Immature natural killer cell (primary cell): ENCODE measurements at regions not wholly inside any gene's neighbourhood (a gene's known extent, or its start where the extent isn't known, plus 50 kb on each side); places are given as distances from the start of the nearest gene placed in this dataset.
"Not testable (repeated sequence)": the region's sequence is repeated elsewhere in the genome, so short reads cannot be mapped to it uniquely, and the experiment has no call there.

Experiments used
- DNase-seq, 3 donors: peaks; one replicate each; pipeline ENCODE4 v3.0.0; 2022; ENCODE audit warnings: mixed read lengths in 1 of 3
- H3K27ac Mint-ChIP-seq, 6 donors: one replicate each; pipeline ENCODE4 v1.8.0; 2020; ENCODE audit warnings: mixed read lengths in 6 of 6, mild to moderate bottlenecking in 5 of 6, inconsistent platforms in 4 of 6, moderate library complexity in 3 of 6
- H3K27me3 Mint-ChIP-seq, 3 donors: one replicate each; pipeline ENCODE4 v1.8.0; 2020 to 2021; ENCODE audit warnings: low read depth in 3 of 3, mild to moderate bottlenecking in 3 of 3, mixed read lengths in 3 of 3, moderate library complexity in 3 of 3, inconsistent platforms in 1 of 3
- H3K36me3 Mint-ChIP-seq, 3 donors: one replicate each; pipeline ENCODE4 v1.8.0; 2020; ENCODE audit warnings: mixed read lengths in 3 of 3, inconsistent platforms in 2 of 3, mild to moderate bottlenecking in 2 of 3
- H3K4me1 Mint-ChIP-seq, 2 donors: one replicate each; pipeline ENCODE4 v1.8.0; 2020; ENCODE audit warnings: inconsistent platforms in 2 of 2, mild to moderate bottlenecking in 2 of 2, mixed read lengths in 2 of 2, moderate library complexity in 1 of 2
- H3K4me3 Mint-ChIP-seq, 5 donors: one replicate each; pipeline ENCODE4 v1.8.0; 2020; ENCODE audit warnings: mild to moderate bottlenecking in 5 of 5, mixed read lengths in 5 of 5, inconsistent platforms in 3 of 5, moderate library complexity in 3 of 5
- H3K9me3 Mint-ChIP-seq, 6 donors: one replicate each; pipeline ENCODE4 v1.8.0; 2020; ENCODE audit warnings: mild to moderate bottlenecking in 6 of 6, mixed read lengths in 6 of 6, inconsistent platforms in 4 of 6, moderate library complexity in 3 of 6

- no peak overlapping the region for H3K27ac Mint-ChIP-seq
- peaks cover 0 to 2% (median 0%) of the 10 kb centered on the region in 3 donors for H3K27me3 Mint-ChIP-seq
- no peak for DNase-seq
- no peaks in the 10 kb centered on the region for H3K4me1 Mint-ChIP-seq
- no peak overlapping the region for H3K4me3 Mint-ChIP-seq
- no peaks in the 10 kb centered on the region for H3K36me3 Mint-ChIP-seq
- peaks cover 3 to 29% (median 11%) of the 10 kb centered on the region in 6 donors for H3K9me3 Mint-ChIP-seq
These were observed 250.3 kb upstream of the FBXO33 start for GRCh38 chr14:39682582-39682981.

- Mint-ChIP-seq H3K4me1 (no peaks in the 10 kb centered on the region), H3K27me3 (peaks cover 0 to 2% (median 0%) of the 10 kb centered on the region in 3 donors), H3K9me3 (peaks cover 3 to 29% (median 13%) of the 10 kb centered on the region in 6 donors), H3K27ac (no peak overlapping the region), H3K36me3 (no peaks in the 10 kb centered on the region), H3K4me3 (no peak overlapping the region)
- no peak for DNase-seq
These were observed 249.7 kb upstream of the FBXO33 start for GRCh38 chr14:39681782-39682399.

- Mint-ChIP-seq H3K4me1 (no peaks in the 10 kb centered on the region), H3K9me3 (peaks cover 3 to 34% (median 13%) of the 10 kb centered on the region in 6 donors), H3K27ac (no peak overlapping the region), H3K36me3 (no peaks in the 10 kb centered on the region), H3K4me3 (no peak overlapping the region), H3K27me3 (no peaks in the 10 kb centered on the region)
- DNase-seq: no peak
These were observed 248.5 kb upstream of the FBXO33 start for GRCh38 chr14:39680777-39681176.

GRCh38 chr14:39673734-39674133 is 241.5 kb upstream of the FBXO33 start:
- no peak overlapping the region for H3K27ac Mint-ChIP-seq
- no peaks in the 10 kb centered on the region for H3K36me3 Mint-ChIP-seq
- no peaks in the 10 kb centered on the region for H3K27me3 Mint-ChIP-seq
- H3K4me3 Mint-ChIP-seq: no peak overlapping the region
- H3K9me3 Mint-ChIP-seq: peaks cover 6 to 42% (median 17%) of the 10 kb centered on the region in 6 donors
- H3K4me1 Mint-ChIP-seq: no peaks in the 10 kb centered on the region
- no peak for DNase-seq

GRCh38 chr14:39673270-39673711 is 241.1 kb upstream of the FBXO33 start:
- Mint-ChIP-seq H3K27me3 (no peaks in the 10 kb centered on the region), H3K36me3 (no peaks in the 10 kb centered on the region), H3K9me3 (peaks cover 6 to 40% (median 20%) of the 10 kb centered on the region in 6 donors), H3K27ac (no peak overlapping the region), H3K4me3 (no peak overlapping the region), H3K4me1 (no peaks in the 10 kb centered on the region)
- no peak for DNase-seq

GRCh38 chr14:39668449-39668848 is 236.2 kb upstream of the FBXO33 start:
- no peak overlapping the region for H3K4me3 Mint-ChIP-seq
- no peaks in the 10 kb centered on the region for H3K4me1 Mint-ChIP-seq
- no peak for DNase-seq
- H3K9me3 Mint-ChIP-seq: peaks cover 8 to 38% (median 16%) of the 10 kb centered on the region in 6 donors
- H3K36me3 Mint-ChIP-seq: no peaks in the 10 kb centered on the region
- H3K27me3 Mint-ChIP-seq: no peaks in the 10 kb centered on the region
- no peak overlapping the region for H3K27ac Mint-ChIP-seq

GRCh38 chr14:39666386-39666785 is 234.2 kb upstream of the FBXO33 start:
- DNase-seq: no peak
- no peaks in the 10 kb centered on the region for H3K27me3 Mint-ChIP-seq
- H3K4me3 Mint-ChIP-seq: no peak overlapping the region
- H3K4me1 Mint-ChIP-seq: no peaks in the 10 kb centered on the region
- no peak overlapping the region for H3K27ac Mint-ChIP-seq
- H3K36me3 Mint-ChIP-seq: no peaks in the 10 kb centered on the region
- H3K9me3 Mint-ChIP-seq: peaks cover 15 to 57% (median 21%) of the 10 kb centered on the region in 6 donors

GRCh38 chr14:39665075-39665475 is 232.8 kb upstream of the FBXO33 start:
- no peak overlapping the region for H3K4me3 Mint-ChIP-seq

GRCh38 chr14:39664646-39665045 is 232.4 kb upstream of the FBXO33 start:
- DNase-seq: no peak
- H3K4me3 Mint-ChIP-seq: no peak overlapping the region
- H3K36me3 Mint-ChIP-seq: no peaks in the 10 kb centered on the region
- H3K27ac Mint-ChIP-seq: no peak overlapping the region
- no peaks in the 10 kb centered on the region for H3K27me3 Mint-ChIP-seq
- H3K9me3 Mint-ChIP-seq: peaks cover 12 to 49% (median 19%) of the 10 kb centered on the region in 6 donors
- no peaks in the 10 kb centered on the region for H3K4me1 Mint-ChIP-seq

More at GRCh38 chr14:39665075-39665475, 232.8 kb upstream of the FBXO33 start:
- H3K27me3 Mint-ChIP-seq: no peaks in the 10 kb centered on the region
- no peaks in the 10 kb centered on the region for H3K4me1 Mint-ChIP-seq
- H3K27ac Mint-ChIP-seq: no peak overlapping the region
- DNase-seq: no peak
- peaks cover 14 to 52% (median 19%) of the 10 kb centered on the region in 6 donors for H3K9me3 Mint-ChIP-seq
- H3K36me3 Mint-ChIP-seq: no peaks in the 10 kb centered on the region

GRCh38 chr14:39641224-39641623 is 209.0 kb upstream of the FBXO33 start:
- Mint-ChIP-seq H3K9me3 (peaks cover 30 to 67% (median 45%) of the 10 kb centered on the region in 6 donors), H3K27me3 (peaks cover 0 to 1% (median 0%) of the 10 kb centered on the region in 3 donors), H3K27ac (no peak overlapping the region), H3K4me1 (no peaks in the 10 kb centered on the region), H3K36me3 (peaks cover 0 to 4% (median 0%) of the 10 kb centered on the region in 3 donors), H3K4me3 (no peak overlapping the region)
- no peak for DNase-seq

- H3K9me3 Mint-ChIP-seq: peaks cover 29 to 58% (median 41%) of the 10 kb centered on the region in 6 donors
- DNase-seq, H3K4me3 Mint-ChIP-seq, H3K27me3 Mint-ChIP-seq, H3K4me1 Mint-ChIP-seq, H3K36me3 Mint-ChIP-seq, H3K27ac Mint-ChIP-seq: not testable (repeated sequence)
These were observed 206.8 kb upstream of the FBXO33 start for GRCh38 chr14:39639009-39639408.

GRCh38 chr14:39628087-39628486 is 195.9 kb upstream of the FBXO33 start:
- no peaks in the 10 kb centered on the region for H3K27me3 Mint-ChIP-seq
- H3K9me3 Mint-ChIP-seq: peaks cover 22 to 58% (median 37%) of the 10 kb centered on the region in 6 donors

GRCh38 chr14:39626589-39627576 is 194.7 kb upstream of the FBXO33 start:
- Mint-ChIP-seq H3K27ac (no peak overlapping the region), H3K9me3 (peaks cover 26 to 66% (median 46%) of the 10 kb centered on the region in 6 donors), H3K4me1 (no peaks in the 10 kb centered on the region)

More at GRCh38 chr14:39628087-39628486, 195.9 kb upstream of the FBXO33 start:
- Mint-ChIP-seq H3K4me3 (no peak overlapping the region), H3K36me3 (no peaks in the 10 kb centered on the region), H3K4me1 (no peaks in the 10 kb centered on the region), H3K27ac (no peak overlapping the region)
- no peak for DNase-seq

GRCh38 chr14:39621678-39622077 is 189.4 kb upstream of the FBXO33 start:
- Mint-ChIP-seq H3K36me3 (peaks cover 6 to 10% (median 7%) of the 10 kb centered on the region in 3 donors), H3K4me1 (no peaks in the 10 kb centered on the region), H3K27me3 (peaks cover 0 to 2% (median 0%) of the 10 kb centered on the region in 3 donors), H3K4me3 (no peak overlapping the region), H3K27ac (no peak overlapping the region), H3K9me3 (peaks cover 33 to 91% (median 52%) of the 10 kb centered on the region in 6 donors)
- DNase-seq: no peak

More at GRCh38 chr14:39626589-39627576, 194.7 kb upstream of the FBXO33 start:
- DNase-seq: no peak
- Mint-ChIP-seq H3K4me3 (no peak overlapping the region), H3K36me3 (peaks cover 5 to 6% (median 5%) of the 10 kb centered on the region in 3 donors), H3K27me3 (no peaks in the 10 kb centered on the region)
